IMR-90 (cell line): ENCODE measurements at regions not wholly inside any gene's neighbourhood (a gene's known extent, or its start where the extent isn't known, plus 50 kb on each side); places are given as distances from the start of the nearest gene placed in this dataset.

Experiments
- CEBPB ChIP-seq: IDR thresholded peaks from 2 replicates; pipeline ENCODE4 v1.6.1; 2012; ENCODE audit warnings: low read depth, low read length, improper control_type of control experiment
- CTCF ChIP-seq: conservative IDR thresholded peaks from 2 replicates; pipeline ENCODE4 v1.5.1; 2012; ENCODE audit warnings: mild to moderate bottlenecking, low read depth, low read length, improper control_type of control experiment
- ELK1 ChIP-seq: fragments of 150-350 bp; IDR thresholded peaks from 2 replicates; pipeline ENCODE4 v1.6.1; 2016; ENCODE audit warnings: low read depth, mild to moderate bottlenecking, low read length, moderate library complexity, borderline replicate concordance
- FOS ChIP-seq: fragments of 150-350 bp; IDR thresholded peaks from 2 replicates; pipeline ENCODE4 v1.6.1; 2016; ENCODE audit warnings: low read depth, low read length
- MAFK ChIP-seq: IDR thresholded peaks from 2 replicates; pipeline ENCODE4 v1.6.1; 2012; ENCODE audit warnings: low read depth, low read length, improper control_type of control experiment
- MAZ ChIP-seq: IDR thresholded peaks from 2 replicates; pipeline ENCODE4 v1.6.1; 2012; ENCODE audit warnings: low read depth, mild to moderate bottlenecking, low read length, improper control_type of control experiment, moderate library complexity, borderline replicate concordance
- NFE2L2 ChIP-seq: fragments of 150-350 bp; IDR thresholded peaks from 2 replicates; pipeline ENCODE4 v1.6.1; 2016; ENCODE audit warnings: low read depth, mild to moderate bottlenecking, low read length
- POLR2A ChIP-seq: IDR thresholded peaks from 2 replicates; pipeline ENCODE4 v1.6.1; 2012; ENCODE audit warnings: mild to moderate bottlenecking, low read depth, low read length
- SMC3 ChIP-seq: fragments of 150-350 bp; IDR thresholded peaks from 2 replicates; pipeline ENCODE4 v1.6.1; 2016; ENCODE audit warnings: low read depth, mild to moderate bottlenecking, antibody characterized with exemption, low read length, moderate library complexity
- USF2 ChIP-seq: fragments of 150-350 bp; IDR thresholded peaks from 2 replicates; pipeline ENCODE4 v1.6.1; 2017; ENCODE audit warnings: mild to moderate bottlenecking, antibody characterized with exemption, low read length, low read depth

- no peak for TF ChIP-seq POLR2A
- TF ChIP-seq CTCF, result no peak
- no peak for TF ChIP-seq FOS
- no peak for TF ChIP-seq MAFK
- no peak for TF ChIP-seq CEBPB
- no peak for TF ChIP-seq SMC3
- no peak for TF ChIP-seq NFE2L2
- no peak for TF ChIP-seq USF2
- TF ChIP-seq ELK1, result no peak
- TF ChIP-seq MAZ, result no peak
Observed at GRCh38 chr19:56993851-56994250, 125.9 kb upstream of the USP29 start.
